Retinal pigment epithelial cell (primary cell): ENCODE measurements at regions not wholly inside any gene's neighbourhood (a gene's known extent, or its start where the extent isn't known, plus 50 kb on each side); places are given as distances from the start of the nearest gene placed in this dataset.
"Not testable (repeated sequence)": the region's sequence is repeated elsewhere in the genome, so short reads cannot be mapped to it uniquely, and the experiment has no call there.

Experiments
- DNase-seq: peaks from one replicate; pipeline ENCODE4 v3.0.0-alpha.2; 2010; ENCODE audit warnings: low read depth
- H3K4me3 ChIP-seq: 2 replicates; pipeline ENCODE4 v1.5.1; 2011; ENCODE audit warnings: mild to moderate bottlenecking, low read length, control low read depth, moderate library complexity
- TF ChIP-seq, protein P1 (sequence below): conservative IDR thresholded peaks from 2 replicates; pipeline ENCODE4 v1.5.1; 2011; ENCODE audit warnings: low read depth, low read length, control low read depth, inconsistent platforms

DNA sequence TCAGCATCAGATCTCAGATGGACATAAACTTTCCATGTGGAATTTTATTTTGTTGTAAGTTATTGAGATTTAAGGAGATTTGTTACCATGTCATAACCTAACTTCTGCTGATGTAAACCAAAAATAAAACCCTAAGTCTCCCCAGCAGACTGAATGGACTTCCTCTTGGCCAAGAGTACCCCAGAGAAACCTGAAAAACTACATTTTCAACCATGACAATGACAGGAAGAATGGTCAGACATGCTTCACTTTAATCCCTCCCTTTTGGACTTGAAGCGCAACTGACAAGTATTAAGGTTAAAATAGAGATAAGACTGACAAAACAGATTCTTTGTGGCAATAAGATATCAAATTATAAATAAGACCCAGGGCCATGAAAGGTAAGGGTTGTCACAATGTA lies 579.7 kb upstream of the RAG2 start:
- TF ChIP-seq, protein P1, sequence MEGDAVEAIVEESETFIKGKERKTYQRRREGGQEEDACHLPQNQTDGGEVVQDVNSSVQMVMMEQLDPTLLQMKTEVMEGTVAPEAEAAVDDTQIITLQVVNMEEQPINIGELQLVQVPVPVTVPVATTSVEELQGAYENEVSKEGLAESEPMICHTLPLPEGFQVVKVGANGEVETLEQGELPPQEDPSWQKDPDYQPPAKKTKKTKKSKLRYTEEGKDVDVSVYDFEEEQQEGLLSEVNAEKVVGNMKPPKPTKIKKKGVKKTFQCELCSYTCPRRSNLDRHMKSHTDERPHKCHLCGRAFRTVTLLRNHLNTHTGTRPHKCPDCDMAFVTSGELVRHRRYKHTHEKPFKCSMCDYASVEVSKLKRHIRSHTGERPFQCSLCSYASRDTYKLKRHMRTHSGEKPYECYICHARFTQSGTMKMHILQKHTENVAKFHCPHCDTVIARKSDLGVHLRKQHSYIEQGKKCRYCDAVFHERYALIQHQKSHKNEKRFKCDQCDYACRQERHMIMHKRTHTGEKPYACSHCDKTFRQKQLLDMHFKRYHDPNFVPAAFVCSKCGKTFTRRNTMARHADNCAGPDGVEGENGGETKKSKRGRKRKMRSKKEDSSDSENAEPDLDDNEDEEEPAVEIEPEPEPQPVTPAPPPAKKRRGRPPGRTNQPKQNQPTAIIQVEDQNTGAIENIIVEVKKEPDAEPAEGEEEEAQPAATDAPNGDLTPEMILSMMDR, result no peak
- H3K4me3 ChIP-seq, result no peak overlapping the region
- DNase-seq, result no peak

DNA sequence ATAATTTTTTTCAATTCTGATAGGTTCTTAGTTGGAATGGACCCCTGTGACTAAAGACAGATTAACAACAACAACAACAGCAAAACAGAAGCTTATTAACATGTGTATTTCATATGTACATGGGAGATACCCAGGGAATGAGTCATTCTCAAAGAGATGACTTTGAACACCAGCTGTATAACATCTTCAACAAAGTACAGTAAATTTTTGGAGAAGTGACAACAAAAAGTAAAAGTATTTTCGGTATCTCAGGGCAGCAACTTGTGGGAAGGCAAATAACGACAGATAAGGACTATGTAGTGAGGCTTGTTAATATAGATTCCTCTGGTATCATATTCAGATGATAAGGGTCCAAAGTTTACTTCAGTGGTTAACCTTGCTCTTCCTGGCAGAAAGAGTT lies 573.4 kb upstream of the RAG2 start:
- no peak for DNase-seq
- TF ChIP-seq, protein P1, result no peak
- no peak overlapping the region for H3K4me3 ChIP-seq

DNA sequence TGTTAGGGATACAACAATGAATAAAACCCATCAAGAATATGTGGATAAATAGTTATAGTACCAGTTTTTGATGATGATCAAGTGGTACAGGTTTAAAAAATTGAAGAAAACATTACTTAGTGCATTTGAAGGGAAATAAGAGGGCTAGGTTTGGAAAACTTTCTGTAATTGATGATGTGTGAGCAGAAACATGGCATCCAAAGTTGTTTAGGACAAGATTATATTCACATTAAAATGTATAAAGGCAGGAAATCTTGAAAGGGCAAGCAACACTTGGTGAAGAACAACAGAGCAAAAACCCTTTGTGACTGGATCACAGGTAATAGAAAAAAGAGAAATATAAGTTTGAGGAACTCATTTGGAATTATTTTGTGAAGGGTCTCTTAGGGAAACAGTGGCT lies 572.3 kb upstream of the RAG2 start:
- no peak for DNase-seq
- TF ChIP-seq, protein P1, result no peak
- no peak overlapping the region for H3K4me3 ChIP-seq

DNA sequence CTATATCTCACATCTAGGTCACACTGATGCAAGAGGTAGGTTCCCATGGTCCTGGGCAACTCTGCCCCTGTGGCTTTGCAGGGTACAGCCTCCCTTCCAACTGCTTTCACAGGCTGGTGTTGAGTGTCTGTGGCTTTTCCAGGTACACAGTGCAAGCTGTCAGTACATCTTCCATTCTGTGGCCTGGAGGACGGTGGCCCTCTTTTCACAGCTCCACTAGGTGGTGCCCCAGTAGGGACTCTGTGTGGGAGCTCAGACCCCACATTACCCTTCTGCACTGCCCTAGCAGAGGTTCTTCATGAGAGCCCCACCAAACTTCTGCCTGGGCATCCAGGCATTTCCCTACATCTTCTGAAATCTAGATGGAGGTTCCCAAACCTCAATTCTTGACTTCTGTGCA lies 547.4 kb upstream of the RAG2 start:
- DNase-seq, H3K4me3 ChIP-seq: not testable (repeated sequence)

DNA sequence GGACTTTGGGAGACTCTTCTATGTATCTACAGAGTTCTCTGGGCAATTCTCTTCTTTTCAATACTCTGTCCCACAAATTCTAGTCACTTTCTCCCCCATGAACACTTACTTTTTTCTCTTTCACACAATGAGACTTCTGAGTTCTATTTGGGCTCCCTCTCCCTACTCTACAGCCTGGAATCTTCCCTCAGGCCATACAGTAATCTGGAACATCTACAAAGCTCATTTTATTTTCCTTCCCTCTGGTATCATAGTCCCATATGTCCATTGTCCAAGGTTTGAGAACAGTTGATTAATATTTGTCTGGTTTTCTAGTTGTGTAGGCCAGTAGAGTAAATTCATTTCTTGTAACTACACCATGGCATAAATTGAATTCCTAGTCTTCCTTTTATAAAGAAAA lies 544.6 kb upstream of the RAG2 start:
- no peak for DNase-seq
- H3K4me3 ChIP-seq, result no peak overlapping the region
- TF ChIP-seq, protein P1, result no peak

DNA sequence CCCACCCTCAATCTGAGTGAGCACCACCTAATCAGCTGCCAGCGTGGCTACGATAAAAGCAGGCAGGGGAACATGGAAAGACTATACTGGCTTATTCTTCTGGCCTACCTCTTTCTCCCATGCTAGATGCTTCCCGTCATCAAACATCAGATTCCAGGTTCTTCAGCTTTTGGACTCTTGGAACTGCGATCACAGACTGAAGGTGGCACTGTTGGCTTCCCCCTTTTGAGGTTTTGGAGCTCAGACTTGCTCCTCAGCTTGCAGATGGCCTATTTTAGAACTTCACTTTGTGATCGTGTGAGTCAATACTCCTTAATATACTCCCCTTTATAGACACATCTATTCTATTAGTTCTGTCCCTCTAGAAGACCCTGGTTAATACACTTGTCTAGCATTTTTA lies 543.7 kb upstream of the RAG2 start:
- H3K4me3 ChIP-seq, result no peak overlapping the region
- TF ChIP-seq, protein P1, result no peak
- no peak for DNase-seq

DNA sequence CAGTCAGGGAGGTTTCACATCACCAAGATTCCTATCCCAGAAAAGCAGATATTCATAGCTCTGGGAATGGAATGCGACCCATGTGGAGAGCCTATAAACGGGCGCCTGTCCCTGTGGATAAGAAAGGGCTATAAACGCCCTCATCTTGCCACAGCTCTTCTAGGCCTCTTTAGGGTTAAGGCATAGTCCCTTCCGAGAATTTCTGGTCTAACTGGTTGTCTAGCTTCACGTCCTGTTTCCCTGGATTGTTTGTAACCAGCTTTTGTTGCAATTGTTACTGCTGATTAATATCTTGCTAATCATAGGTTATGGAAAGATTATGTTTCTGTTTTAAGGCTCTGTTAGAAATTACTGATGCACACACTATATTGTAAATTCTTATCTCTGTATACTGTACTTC lies 537.6 kb upstream of the RAG2 start:
- not testable (repeated sequence) for DNase-seq, H3K4me3 ChIP-seq

DNA sequence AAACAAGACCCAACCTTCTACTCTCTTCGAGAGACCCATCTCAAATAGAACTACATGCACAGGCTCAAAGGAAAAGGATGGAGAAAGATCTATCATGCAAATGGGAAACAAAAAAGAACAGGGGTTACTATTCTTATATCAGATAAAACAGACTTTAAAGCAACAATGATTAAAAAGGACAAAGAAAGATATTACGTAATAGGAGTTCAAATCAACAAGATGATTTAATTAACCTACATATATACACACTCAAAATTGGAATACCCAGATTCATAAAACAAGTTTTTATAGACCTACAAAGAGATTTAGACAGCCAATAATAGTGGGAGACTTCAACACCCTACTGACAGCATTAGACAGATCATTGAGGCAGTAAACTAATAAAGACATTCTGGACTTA lies 536.6 kb upstream of the RAG2 start:
- TF ChIP-seq, protein P1, result no peak
- no peak overlapping the region for H3K4me3 ChIP-seq
- no peak for DNase-seq

DNA sequence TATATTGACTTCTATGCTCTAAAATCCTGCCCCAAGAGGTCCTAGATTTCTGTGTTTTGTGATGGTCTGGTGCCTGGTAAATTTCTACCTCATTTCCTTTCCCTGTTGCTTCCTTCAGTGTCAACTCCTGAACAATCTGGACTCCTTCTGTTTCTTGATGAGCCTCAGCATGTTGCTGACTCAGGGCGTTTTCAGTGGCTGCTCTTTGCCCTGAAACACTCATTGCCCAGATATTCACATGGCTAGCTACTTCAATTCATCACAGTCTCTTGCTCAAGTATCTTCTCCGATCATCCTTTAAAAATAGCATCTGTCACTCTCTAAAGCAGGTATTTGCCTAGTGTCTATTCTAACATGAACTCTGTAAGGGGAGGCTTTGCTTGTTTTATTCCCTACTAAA lies 526.3 kb upstream of the RAG2 start:
- TF ChIP-seq, protein P1, result no peak
- no peak for DNase-seq

More for the DNA sequence above, 526.3 kb upstream of the RAG2 start:
- H3K4me3 ChIP-seq, result no peak overlapping the region
